Liver (tissue), 3 donors: ENCODE measurements at regions not wholly inside any gene's neighbourhood (a gene's known extent, or its start where the extent isn't known, plus 50 kb on each side); places are given as distances from the start of the nearest gene placed in this dataset.

Experiments
- CTCF ChIP-seq: fragments of 150-350 bp; IDR thresholded peaks from 2 replicates; pipeline ENCODE4 v1.5.1; 2017; ENCODE audit warnings: improper control_type of control experiment, low read depth, low read length; ENCODE audit not compliant: missing input control
- HNF4G ChIP-seq: IDR thresholded peaks from 2 replicates; pipeline ENCODE4 v1.6.1; 2016; ENCODE audit warnings: antibody characterized with exemption
- RAD21 ChIP-seq, 2 donors: IDR thresholded peaks; 2 replicates each; pipeline ENCODE4 v1.6.1; 2016; ENCODE audit warnings: antibody characterized with exemption in 2 of 2, mild to moderate bottlenecking in 2 of 2
- TF ChIP-seq, protein P1 (sequence below): IDR thresholded peaks from 2 replicates; pipeline ENCODE4 v1.6.1; 2016; ENCODE audit warnings: antibody characterized with exemption, mild to moderate bottlenecking
- donor health status: healthy.
- donor health status: healthy.

DNA sequence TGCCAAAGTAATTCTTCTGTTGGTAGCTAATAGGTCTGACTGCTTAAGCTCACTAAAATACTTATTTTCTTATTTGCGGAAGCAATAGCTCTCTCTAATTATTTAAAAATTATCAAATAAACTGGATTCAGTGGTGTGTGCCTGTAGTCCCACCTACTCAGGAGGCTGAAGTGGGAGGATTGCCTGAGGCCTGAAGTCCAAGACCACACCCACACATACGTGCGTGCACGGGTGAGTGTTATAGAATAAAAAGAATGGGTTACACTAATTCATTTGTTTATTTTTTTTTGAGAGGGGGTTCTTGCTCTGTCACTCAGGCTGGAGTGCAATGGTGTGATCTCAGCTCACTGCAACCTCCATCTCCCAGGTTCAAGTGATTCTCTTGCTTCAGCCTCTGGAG is 94.2 kb upstream of the HNRNPU start:
- TF ChIP-seq CTCF = no peak
- no peak for TF ChIP-seq HNF4G
- TF ChIP-seq RAD21 (IDR thresholded peaks at IDR 0.05) = no peak
- TF ChIP-seq, protein P1, sequence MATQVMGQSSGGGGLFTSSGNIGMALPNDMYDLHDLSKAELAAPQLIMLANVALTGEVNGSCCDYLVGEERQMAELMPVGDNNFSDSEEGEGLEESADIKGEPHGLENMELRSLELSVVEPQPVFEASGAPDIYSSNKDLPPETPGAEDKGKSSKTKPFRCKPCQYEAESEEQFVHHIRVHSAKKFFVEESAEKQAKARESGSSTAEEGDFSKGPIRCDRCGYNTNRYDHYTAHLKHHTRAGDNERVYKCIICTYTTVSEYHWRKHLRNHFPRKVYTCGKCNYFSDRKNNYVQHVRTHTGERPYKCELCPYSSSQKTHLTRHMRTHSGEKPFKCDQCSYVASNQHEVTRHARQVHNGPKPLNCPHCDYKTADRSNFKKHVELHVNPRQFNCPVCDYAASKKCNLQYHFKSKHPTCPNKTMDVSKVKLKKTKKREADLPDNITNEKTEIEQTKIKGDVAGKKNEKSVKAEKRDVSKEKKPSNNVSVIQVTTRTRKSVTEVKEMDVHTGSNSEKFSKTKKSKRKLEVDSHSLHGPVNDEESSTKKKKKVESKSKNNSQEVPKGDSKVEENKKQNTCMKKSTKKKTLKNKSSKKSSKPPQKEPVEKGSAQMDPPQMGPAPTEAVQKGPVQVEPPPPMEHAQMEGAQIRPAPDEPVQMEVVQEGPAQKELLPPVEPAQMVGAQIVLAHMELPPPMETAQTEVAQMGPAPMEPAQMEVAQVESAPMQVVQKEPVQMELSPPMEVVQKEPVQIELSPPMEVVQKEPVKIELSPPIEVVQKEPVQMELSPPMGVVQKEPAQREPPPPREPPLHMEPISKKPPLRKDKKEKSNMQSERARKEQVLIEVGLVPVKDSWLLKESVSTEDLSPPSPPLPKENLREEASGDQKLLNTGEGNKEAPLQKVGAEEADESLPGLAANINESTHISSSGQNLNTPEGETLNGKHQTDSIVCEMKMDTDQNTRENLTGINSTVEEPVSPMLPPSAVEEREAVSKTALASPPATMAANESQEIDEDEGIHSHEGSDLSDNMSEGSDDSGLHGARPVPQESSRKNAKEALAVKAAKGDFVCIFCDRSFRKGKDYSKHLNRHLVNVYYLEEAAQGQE = no peak
